SH-SY5Y (cell line): ENCODE measurements at regions not wholly inside any gene's neighbourhood (a gene's known extent, or its start where the extent isn't known, plus 50 kb on each side); places are given as distances from the start of the nearest gene placed in this dataset.

Experiments used
- GATA2 ChIP-seq: IDR thresholded peaks from 2 replicates; pipeline ENCODE4 v1.6.1; 2011; ENCODE audit warnings: mild to moderate bottlenecking, low read depth, low read length
- GATA3 ChIP-seq: IDR thresholded peaks from 2 replicates; pipeline ENCODE4 v1.6.1; 2011; ENCODE audit warnings: low read depth, mild to moderate bottlenecking, low read length, moderate library complexity

DNA sequence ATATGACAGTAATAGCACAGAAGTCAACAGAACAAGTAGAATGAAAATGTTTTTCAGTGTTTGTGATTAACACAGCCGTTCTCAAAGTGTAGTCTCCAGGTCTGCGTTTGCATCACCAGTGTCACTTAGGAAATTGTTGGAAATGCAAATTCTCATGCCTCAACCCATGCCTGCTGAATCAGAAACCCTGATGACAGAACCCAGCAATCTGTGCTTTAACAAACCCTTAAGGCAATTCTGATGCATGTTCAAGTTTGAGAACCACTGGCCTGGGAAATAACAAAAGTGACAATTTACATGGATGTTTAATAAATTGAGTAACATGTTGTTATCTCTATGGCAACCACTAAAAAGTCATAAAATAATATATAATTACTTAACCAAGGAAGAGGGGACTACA lies 103.1 kb upstream of the ATP11B start:
- no peak for TF ChIP-seq GATA3
- TF ChIP-seq GATA2, result no peak

GRCh38 chr3:182692021-182692420 lies 101.3 kb upstream of the ATP11B start:
- TF ChIP-seq GATA3 (no peak), GATA2 (no peak)

- TF ChIP-seq GATA2, result no peak
- no peak for TF ChIP-seq GATA3
Measured at GRCh38 chr3:182692695-182693094, 100.6 kb upstream of the ATP11B start.

DNA sequence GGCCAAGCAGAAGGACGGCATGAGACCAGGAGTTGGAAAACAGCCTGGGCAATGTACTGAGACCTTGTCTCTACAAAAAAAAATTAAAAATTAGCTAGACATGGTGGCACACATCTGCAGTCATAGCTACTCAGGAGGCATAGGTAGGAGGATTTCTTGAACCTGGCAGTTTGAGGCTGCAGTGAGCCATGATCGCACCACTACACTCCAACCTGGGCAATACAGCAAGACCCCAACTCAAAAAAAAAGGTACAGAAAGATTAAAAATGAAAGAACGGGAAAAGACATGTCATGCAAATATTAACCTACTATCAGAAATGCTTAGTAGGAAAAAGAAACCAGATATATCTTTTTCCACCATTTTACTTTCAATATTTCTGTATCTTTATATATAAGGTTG lies 99.6 kb upstream of the ATP11B start:
- TF ChIP-seq GATA3 (no peak), GATA2 (no peak)

- no peak for TF ChIP-seq GATA2
- no peak for TF ChIP-seq GATA3
Measured at GRCh38 chr3:182696916-182697315, 96.4 kb upstream of the ATP11B start.

DNA sequence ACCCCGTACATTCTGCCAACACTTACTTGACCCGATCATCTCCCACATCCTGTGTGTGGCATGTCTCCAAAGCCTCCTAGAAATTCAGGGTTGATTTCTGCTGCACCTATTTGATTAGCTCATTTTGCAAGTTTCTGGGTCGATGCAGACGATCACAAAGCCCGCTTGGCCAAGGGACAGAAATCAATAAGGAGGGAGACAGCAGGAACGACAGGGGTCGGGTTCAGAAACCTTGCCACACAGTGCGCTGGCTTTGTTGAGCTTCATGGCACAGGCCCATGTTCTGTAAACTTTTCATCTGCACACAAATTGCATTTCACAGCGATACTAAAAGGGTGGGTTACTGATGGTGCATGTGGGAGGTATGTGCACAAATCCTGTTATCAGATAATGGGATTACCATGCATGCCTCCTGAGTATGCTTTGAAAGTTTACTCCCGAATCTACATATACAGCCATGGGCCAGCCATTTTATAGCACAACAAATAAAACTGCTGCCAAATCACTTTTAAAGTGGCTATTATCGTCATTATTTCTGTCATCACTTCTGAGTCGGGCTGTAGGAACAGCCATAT lies 95.9 kb upstream of the ATP11B start:
- TF ChIP-seq GATA2 (no peak), GATA3 (no peak)

- TF ChIP-seq GATA2, result no peak
- TF ChIP-seq GATA3, result no peak
Measured at GRCh38 chr3:182698078-182698477, 95.2 kb upstream of the ATP11B start.

GRCh38 chr3:182699550-182700170 lies 93.6 kb upstream of the ATP11B start:
- TF ChIP-seq GATA3, result no peak

DNA sequence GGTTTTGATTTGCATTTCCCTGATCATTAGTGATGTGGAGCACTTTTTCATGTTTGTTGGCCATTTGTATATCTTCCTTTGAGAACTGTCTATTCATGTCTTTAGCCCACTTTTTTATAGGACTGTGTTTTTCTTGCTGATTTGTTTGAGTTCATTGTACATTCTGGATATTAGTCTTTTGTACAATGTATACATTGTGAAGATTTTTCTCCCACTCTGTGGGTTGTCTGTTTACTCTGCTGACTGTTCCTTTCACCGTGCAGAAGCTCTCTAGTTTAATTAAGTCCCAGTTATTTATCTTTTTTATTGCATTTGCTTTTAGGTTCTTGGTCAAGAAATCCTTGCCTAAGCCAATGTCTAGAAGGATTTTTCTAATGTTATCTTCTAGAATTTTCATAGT lies 91.1 kb upstream of the ATP11B start:
- TF ChIP-seq GATA3 (no peak), GATA2 (no peak)

DNA sequence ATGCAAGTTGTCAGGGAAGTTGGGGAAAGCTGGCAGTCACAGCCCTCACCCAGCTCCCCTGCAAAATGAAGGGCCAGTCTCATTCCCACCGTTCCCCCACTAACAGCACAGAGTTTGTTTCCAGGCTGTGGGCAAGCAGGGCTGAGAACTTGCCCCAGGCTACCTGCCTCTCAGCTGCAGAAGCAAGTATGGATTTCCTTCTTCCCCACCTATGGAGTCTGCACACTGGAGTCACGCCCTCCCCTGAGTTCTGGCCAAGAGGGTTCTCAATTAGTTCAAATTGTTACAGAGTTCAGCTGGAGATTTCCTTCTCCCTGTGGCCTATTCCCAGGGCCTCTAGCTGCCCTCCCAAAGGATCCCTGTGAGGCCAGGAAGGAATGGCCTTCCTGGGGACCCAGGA lies 90.1 kb upstream of the ATP11B start:
- no peak for TF ChIP-seq GATA2
- no peak for TF ChIP-seq GATA3

DNA sequence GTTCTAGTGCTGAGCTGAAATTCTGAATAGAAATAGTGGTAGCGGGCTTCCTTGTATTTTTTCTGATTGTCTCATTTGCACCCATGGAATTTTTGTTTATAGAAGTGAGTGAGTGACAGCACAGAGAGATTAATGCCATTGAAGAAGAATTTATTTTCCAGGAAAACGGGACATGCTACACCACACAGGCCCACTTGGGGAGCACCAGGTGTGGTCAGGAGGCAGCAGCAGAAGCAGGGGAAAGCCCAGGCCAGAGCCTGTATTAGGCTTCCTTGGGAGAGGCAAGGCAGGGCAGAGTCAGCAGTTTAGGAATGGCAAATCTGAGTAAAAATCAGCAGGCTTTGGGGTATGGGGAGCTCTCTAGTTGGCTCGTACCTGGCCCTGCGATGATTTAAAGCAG lies 88.4 kb upstream of the ATP11B start:
- TF ChIP-seq GATA2 (no peak), GATA3 (no peak)

GRCh38 chr3:182708810-182709209 lies 84.5 kb upstream of the ATP11B start:
- no peak for TF ChIP-seq GATA3
- no peak for TF ChIP-seq GATA2

DNA sequence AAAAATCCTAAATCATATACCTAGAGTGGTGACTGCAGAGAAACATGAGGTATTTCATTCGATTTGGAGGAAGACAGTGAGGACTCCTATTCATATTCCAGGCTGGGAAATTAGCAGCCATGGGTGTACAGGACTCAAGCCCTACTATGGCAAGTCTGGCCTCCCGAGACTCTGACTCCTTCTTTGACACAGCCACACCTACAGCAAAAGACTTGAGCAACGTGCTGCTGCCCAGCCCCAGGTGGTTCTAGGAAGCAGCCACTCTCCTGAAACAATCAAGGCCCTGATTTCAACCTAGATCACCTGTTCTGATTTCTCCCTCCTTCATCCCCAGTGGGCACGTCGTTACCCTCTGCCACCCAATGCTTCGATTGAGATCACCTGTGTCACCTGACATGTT lies 84.0 kb upstream of the ATP11B start:
- TF ChIP-seq GATA3, result no peak
- no peak for TF ChIP-seq GATA2

GRCh38 chr3:182710557-182711157 lies 82.6 kb upstream of the ATP11B start:
- no peak for TF ChIP-seq GATA2
- TF ChIP-seq GATA3, result no peak

GRCh38 chr3:182711261-182711683 lies 82.0 kb upstream of the ATP11B start:
- no peak for TF ChIP-seq GATA2
- no peak for TF ChIP-seq GATA3

- TF ChIP-seq GATA2 (no peak), GATA3 (no peak)
Measured at GRCh38 chr3:182711853-182712252, 81.5 kb upstream of the ATP11B start.
